ENCODE measurements at regions not wholly inside any gene's neighbourhood (a gene's known extent, or its start where the extent isn't known, plus 50 kb on each side); places are given as distances from the start of the nearest gene placed in this dataset.
"Not testable (repeated sequence)": the region's sequence is repeated elsewhere in the genome, so short reads cannot be mapped to it uniquely, and the experiment has no call there.

GRCh38 chr10:32135796-32136195 is 79.6 kb upstream of the KIF5B start:
- not testable (repeated sequence) for H3K36me3 ChIP-seq (ENCODE audit: insufficient read depth, low read length); H3K9me3 ChIP-seq (ENCODE audit: low read length); H3K9me2 ChIP-seq (replicated peaks; ENCODE audit: insufficient read depth, low read length); H2AFZ ChIP-seq (ENCODE audit: low read length); H3K27me3 ChIP-seq (ENCODE audit: low read length); H4K20me1 ChIP-seq (ENCODE audit: insufficient read depth, low read depth, low read length); H3K27ac ChIP-seq (ENCODE audit: low read length); H3K9ac ChIP-seq (ENCODE audit: low read length); H3K79me2 ChIP-seq (ENCODE audit: low read length); H3K4me3 ChIP-seq (ENCODE audit: low read length); H3K4me2 ChIP-seq (ENCODE audit: low read depth, low read length, poor library complexity, severe bottlenecking); DNase-seq; H3K4me1 ChIP-seq (ENCODE audit: low read length)

- no peak overlapping the region for H3K9ac ChIP-seq (ENCODE audit: low read length)
- no peak overlapping the region for H3K4me2 ChIP-seq (ENCODE audit: low read depth, low read length, poor library complexity, severe bottlenecking)
- no peaks in the 10 kb centered on the region for H3K9me3 ChIP-seq (ENCODE audit: low read length)
- no peaks in the 10 kb centered on the region for H3K27me3 ChIP-seq (ENCODE audit: low read length)
- H3K79me2 ChIP-seq (ENCODE audit: low read length): no peaks in the 10 kb centered on the region
- DNase-seq: no peak
- no peaks in the 10 kb centered on the region for H3K4me1 ChIP-seq (ENCODE audit: low read length)
- no peak overlapping the region for H3K4me3 ChIP-seq (ENCODE audit: low read length)
- no peaks in the 10 kb centered on the region for H3K9me2 ChIP-seq (replicated peaks; ENCODE audit: insufficient read depth, low read length)
- H3K36me3 ChIP-seq (ENCODE audit: insufficient read depth, low read length): no peaks in the 10 kb centered on the region
- no peak overlapping the region for H3K27ac ChIP-seq (ENCODE audit: low read length)
- H2AFZ ChIP-seq (ENCODE audit: low read length): no peak overlapping the region
- no peaks in the 10 kb centered on the region for H4K20me1 ChIP-seq (ENCODE audit: insufficient read depth, low read depth, low read length)
These were observed 76.2 kb upstream of the KIF5B start for GRCh38 chr10:32132357-32132946.

- Histone ChIP-seq H3K27ac (ENCODE audit: low read length) (no peak overlapping the region), H3K4me3 (ENCODE audit: low read length) (no peak overlapping the region), H3K9me3 (ENCODE audit: low read length) (no peaks in the 10 kb centered on the region), H3K27me3 (ENCODE audit: low read length) (no peaks in the 10 kb centered on the region), H3K9me2 (replicated peaks; ENCODE audit: insufficient read depth, low read length) (no peaks in the 10 kb centered on the region), H3K79me2 (ENCODE audit: low read length) (no peaks in the 10 kb centered on the region), H2AFZ (ENCODE audit: low read length) (no peak overlapping the region), H3K4me1 (ENCODE audit: low read length) (no peaks in the 10 kb centered on the region), H3K36me3 (ENCODE audit: insufficient read depth, low read length) (no peaks in the 10 kb centered on the region), H3K4me2 (ENCODE audit: low read depth, low read length, poor library complexity, severe bottlenecking) (no peak overlapping the region), H4K20me1 (ENCODE audit: insufficient read depth, low read depth, low read length) (no peaks in the 10 kb centered on the region), H3K9ac (ENCODE audit: low read length) (no peak overlapping the region)
- DNase-seq: no peak
These were observed 75.2 kb upstream of the KIF5B start for GRCh38 chr10:32131388-32131787.

GRCh38 chr10:32130788-32131187 is 74.6 kb upstream of the KIF5B start:
- Histone ChIP-seq H3K4me2 (ENCODE audit: low read depth, low read length, poor library complexity, severe bottlenecking) (no peak overlapping the region), H3K4me3 (ENCODE audit: low read length) (no peak overlapping the region), H3K27ac (ENCODE audit: low read length) (no peak overlapping the region), H3K9me3 (ENCODE audit: low read length) (no peaks in the 10 kb centered on the region), H3K36me3 (ENCODE audit: insufficient read depth, low read length) (no peaks in the 10 kb centered on the region), H3K27me3 (ENCODE audit: low read length) (no peaks in the 10 kb centered on the region), H3K4me1 (ENCODE audit: low read length) (no peaks in the 10 kb centered on the region), H3K9me2 (replicated peaks; ENCODE audit: insufficient read depth, low read length) (no peaks in the 10 kb centered on the region), H2AFZ (ENCODE audit: low read length) (no peak overlapping the region), H4K20me1 (ENCODE audit: insufficient read depth, low read depth, low read length) (no peaks in the 10 kb centered on the region), H3K79me2 (ENCODE audit: low read length) (no peaks in the 10 kb centered on the region), H3K9ac (ENCODE audit: low read length) (no peak overlapping the region)
- DNase-seq: no peak

GRCh38 chr10:32125023-32125422 is 68.8 kb upstream of the KIF5B start:
- no peaks in the 10 kb centered on the region for H4K20me1 ChIP-seq (ENCODE audit: insufficient read depth, low read depth, low read length)
- H2AFZ ChIP-seq (ENCODE audit: low read length): no peak overlapping the region
- H3K79me2 ChIP-seq (ENCODE audit: low read length): no peaks in the 10 kb centered on the region
- no peaks in the 10 kb centered on the region for H3K9me3 ChIP-seq (ENCODE audit: low read length)
- H3K4me3 ChIP-seq (ENCODE audit: low read length): no peak overlapping the region
- no peak overlapping the region for H3K9ac ChIP-seq (ENCODE audit: low read length)
- H3K36me3 ChIP-seq (ENCODE audit: insufficient read depth, low read length): no peaks in the 10 kb centered on the region
- H3K9me2 ChIP-seq (replicated peaks; ENCODE audit: insufficient read depth, low read length): no peaks in the 10 kb centered on the region
- H3K4me1 ChIP-seq (ENCODE audit: low read length): no peaks in the 10 kb centered on the region; the same call in 1 of the 2 replicates
- no peaks in the 10 kb centered on the region for H3K27me3 ChIP-seq (ENCODE audit: low read length)
- H3K27ac ChIP-seq (ENCODE audit: low read length): no peak overlapping the region
- no peak overlapping the region for H3K4me2 ChIP-seq (ENCODE audit: low read depth, low read length, poor library complexity, severe bottlenecking)
- DNase-seq: no peak

GRCh38 chr10:32123021-32123420 is 66.8 kb upstream of the KIF5B start:
- H3K79me2 ChIP-seq (ENCODE audit: low read length): no peaks in the 10 kb centered on the region
- H3K27ac ChIP-seq (ENCODE audit: low read length): no peak overlapping the region
- no peaks in the 10 kb centered on the region for H3K36me3 ChIP-seq (ENCODE audit: insufficient read depth, low read length)
- H3K9me3 ChIP-seq (ENCODE audit: low read length): no peaks in the 10 kb centered on the region
- H3K9me2 ChIP-seq (replicated peaks; ENCODE audit: insufficient read depth, low read length): no peaks in the 10 kb centered on the region
- H3K4me1 ChIP-seq (ENCODE audit: low read length): no peaks in the 10 kb centered on the region; the same call in 1 of the 2 replicates
- DNase-seq: no peak
- no peaks in the 10 kb centered on the region for H4K20me1 ChIP-seq (ENCODE audit: insufficient read depth, low read depth, low read length)
- no peaks in the 10 kb centered on the region for H3K27me3 ChIP-seq (ENCODE audit: low read length)
- no peak overlapping the region for H2AFZ ChIP-seq (ENCODE audit: low read length)
- no peak overlapping the region for H3K9ac ChIP-seq (ENCODE audit: low read length)
- H3K4me3 ChIP-seq (ENCODE audit: low read length): no peak overlapping the region
- no peak overlapping the region for H3K4me2 ChIP-seq (ENCODE audit: low read depth, low read length, poor library complexity, severe bottlenecking)

GRCh38 chr10:32121648-32122047 is 65.4 kb upstream of the KIF5B start:
- Histone ChIP-seq H3K4me3 (ENCODE audit: low read length) (no peak overlapping the region), H3K27ac (ENCODE audit: low read length) (no peak overlapping the region), H4K20me1 (ENCODE audit: insufficient read depth, low read depth, low read length) (no peaks in the 10 kb centered on the region), H3K4me1 (ENCODE audit: low read length) (no peaks in the 10 kb centered on the region; the same call in 1 of the 2 replicates), H3K9me2 (replicated peaks; ENCODE audit: insufficient read depth, low read length) (no peaks in the 10 kb centered on the region), H2AFZ (ENCODE audit: low read length) (no peak overlapping the region), H3K36me3 (ENCODE audit: insufficient read depth, low read length) (no peaks in the 10 kb centered on the region), H3K27me3 (ENCODE audit: low read length) (no peaks in the 10 kb centered on the region), H3K79me2 (ENCODE audit: low read length) (no peaks in the 10 kb centered on the region), H3K9me3 (ENCODE audit: low read length) (no peaks in the 10 kb centered on the region), H3K4me2 (ENCODE audit: low read depth, low read length, poor library complexity, severe bottlenecking) (no peak overlapping the region), H3K9ac (ENCODE audit: low read length) (no peak overlapping the region)
- no peak for DNase-seq

- H3K36me3 ChIP-seq (ENCODE audit: insufficient read depth, low read length): no peaks in the 10 kb centered on the region
- H3K9me2 ChIP-seq (replicated peaks; ENCODE audit: insufficient read depth, low read length): no peaks in the 10 kb centered on the region
- H3K27me3 ChIP-seq (ENCODE audit: low read length): no peaks in the 10 kb centered on the region
- DNase-seq: no peak
- H3K4me3 ChIP-seq (ENCODE audit: low read length): no peak overlapping the region
- H3K27ac ChIP-seq (ENCODE audit: low read length): no peak overlapping the region
- H3K79me2 ChIP-seq (ENCODE audit: low read length): no peaks in the 10 kb centered on the region
- no peak overlapping the region for H2AFZ ChIP-seq (ENCODE audit: low read length)
- H3K9me3 ChIP-seq (ENCODE audit: low read length): no peaks in the 10 kb centered on the region
- H3K9ac ChIP-seq (ENCODE audit: low read length): no peak overlapping the region
- no peak overlapping the region for H3K4me2 ChIP-seq (ENCODE audit: low read depth, low read length, poor library complexity, severe bottlenecking)
- H4K20me1 ChIP-seq (ENCODE audit: insufficient read depth, low read depth, low read length): no peaks in the 10 kb centered on the region
- H3K4me1 ChIP-seq (ENCODE audit: low read length): no peaks in the 10 kb centered on the region; the same call in 1 of the 2 replicates
These were observed 63.9 kb upstream of the KIF5B start for GRCh38 chr10:32120147-32120546.

- no peaks in the 10 kb centered on the region for H3K79me2 ChIP-seq (ENCODE audit: low read length)
- H3K4me2 ChIP-seq (ENCODE audit: low read depth, low read length, poor library complexity, severe bottlenecking): no peak overlapping the region
- H2AFZ ChIP-seq (ENCODE audit: low read length): no peak overlapping the region
- H3K9ac ChIP-seq (ENCODE audit: low read length): no peak overlapping the region
- H3K9me3 ChIP-seq (ENCODE audit: low read length): no peaks in the 10 kb centered on the region
- H3K4me3 ChIP-seq (ENCODE audit: low read length): no peak overlapping the region
- H3K4me1 ChIP-seq (ENCODE audit: low read length): no peaks in the 10 kb centered on the region
- H3K27ac ChIP-seq (ENCODE audit: low read length): no peak overlapping the region
- DNase-seq: no peak
- no peaks in the 10 kb centered on the region for H3K9me2 ChIP-seq (replicated peaks; ENCODE audit: insufficient read depth, low read length)
- H3K36me3 ChIP-seq (ENCODE audit: insufficient read depth, low read length): no peaks in the 10 kb centered on the region
- no peaks in the 10 kb centered on the region for H3K27me3 ChIP-seq (ENCODE audit: low read length)
- no peaks in the 10 kb centered on the region for H4K20me1 ChIP-seq (ENCODE audit: insufficient read depth, low read depth, low read length)
These were observed 58.3 kb upstream of the KIF5B start for GRCh38 chr10:32114508-32114907.
